Fibroblast of lung (primary cell): ENCODE measurements at regions not wholly inside any gene's neighbourhood (a gene's known extent, or its start where the extent isn't known, plus 50 kb on each side); places are given as distances from the start of the nearest gene placed in this dataset.

Source experiments
- EZH2 ChIP-seq: IDR thresholded peaks from 2 replicates; pipeline ENCODE4 v1.5.1; 2012; ENCODE audit warnings: low read length, control low read depth, mild to moderate bottlenecking; ENCODE audit errors: missing control alignments
- TF ChIP-seq, protein P1 (sequence below), 2 donors: IDR thresholded peaks in 1 of 2; conservative IDR thresholded peaks in 1 of 2; 1 replicate in 1 of 2; 2 replicates in 1 of 2; pipeline ENCODE4 v1.5.1; 2011 to 2012; ENCODE audit warnings: low read length in 2 of 2, control low read depth in 1 of 2, inconsistent platforms in 1 of 2, low read depth in 1 of 2, mild to moderate bottlenecking in 1 of 2

- TF ChIP-seq, protein P1, sequence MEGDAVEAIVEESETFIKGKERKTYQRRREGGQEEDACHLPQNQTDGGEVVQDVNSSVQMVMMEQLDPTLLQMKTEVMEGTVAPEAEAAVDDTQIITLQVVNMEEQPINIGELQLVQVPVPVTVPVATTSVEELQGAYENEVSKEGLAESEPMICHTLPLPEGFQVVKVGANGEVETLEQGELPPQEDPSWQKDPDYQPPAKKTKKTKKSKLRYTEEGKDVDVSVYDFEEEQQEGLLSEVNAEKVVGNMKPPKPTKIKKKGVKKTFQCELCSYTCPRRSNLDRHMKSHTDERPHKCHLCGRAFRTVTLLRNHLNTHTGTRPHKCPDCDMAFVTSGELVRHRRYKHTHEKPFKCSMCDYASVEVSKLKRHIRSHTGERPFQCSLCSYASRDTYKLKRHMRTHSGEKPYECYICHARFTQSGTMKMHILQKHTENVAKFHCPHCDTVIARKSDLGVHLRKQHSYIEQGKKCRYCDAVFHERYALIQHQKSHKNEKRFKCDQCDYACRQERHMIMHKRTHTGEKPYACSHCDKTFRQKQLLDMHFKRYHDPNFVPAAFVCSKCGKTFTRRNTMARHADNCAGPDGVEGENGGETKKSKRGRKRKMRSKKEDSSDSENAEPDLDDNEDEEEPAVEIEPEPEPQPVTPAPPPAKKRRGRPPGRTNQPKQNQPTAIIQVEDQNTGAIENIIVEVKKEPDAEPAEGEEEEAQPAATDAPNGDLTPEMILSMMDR (conservative IDR thresholded peaks at IDR 0.05 in 1 of 2, IDR thresholded peaks at IDR 0.05 in 1 of 2; ENCODE audit: low read depth in 1 of 2, low read length in 2 of 2): no peak
- no peak for TF ChIP-seq EZH2
Observed at GRCh38 chr1:224548676-224549075, 67.4 kb upstream of the CNIH3 start.
